ENCODE measurements at regions not wholly inside any gene's neighbourhood (a gene's known extent, or its start where the extent isn't known, plus 50 kb on each side); places are given as distances from the start of the nearest gene placed in this dataset.

GRCh38 chr6:23350752-23351453 lies 775.1 kb upstream of the NRSN1 start:
- Histone ChIP-seq H3K4me3 (ENCODE audit: low read depth, low read length) (no peak overlapping the region), H3K36me3 (no peaks in the 10 kb centered on the region; the same call in 1 of the 2 replicates), H3K9me3 (no peaks in the 10 kb centered on the region; the same call in 1 of the 2 replicates), H3K4me1 (peaks cover 35% of the 10 kb centered on the region), H3K27me3 (no peaks in the 10 kb centered on the region)
- DNase-seq = no peak
- no peak for TF ChIP-seq CTCF (IDR thresholded peaks at IDR 0.05; ENCODE audit: low read depth, low read length)

GRCh38 chr6:23354004-23354403 lies 772.0 kb upstream of the NRSN1 start:
- TF ChIP-seq CTCF (IDR thresholded peaks at IDR 0.05; ENCODE audit: low read depth, low read length) = no peak
- Histone ChIP-seq H3K4me3 (ENCODE audit: low read depth, low read length) (no peak overlapping the region), H3K9me3 (no peaks in the 10 kb centered on the region; the same call in 1 of the 2 replicates), H3K27me3 (no peaks in the 10 kb centered on the region), H3K36me3 (no peaks in the 10 kb centered on the region; the same call in 1 of the 2 replicates), H3K4me1 (peaks cover 21% of the 10 kb centered on the region)
- DNase-seq = no peak

- Histone ChIP-seq H3K9me3 (no peaks in the 10 kb centered on the region; the same call in 1 of the 2 replicates), H3K4me3 (ENCODE audit: low read depth, low read length) (no peak overlapping the region), H3K4me1 (peaks cover 8% of the 10 kb centered on the region), H3K27me3 (no peaks in the 10 kb centered on the region), H3K36me3 (no peaks in the 10 kb centered on the region; the same call in 1 of the 2 replicates)
- DNase-seq = no peak
- TF ChIP-seq CTCF (IDR thresholded peaks at IDR 0.05; ENCODE audit: low read depth, low read length) = no peak
Observed at GRCh38 chr6:23357185-23357766, 768.7 kb upstream of the NRSN1 start.

GRCh38 chr6:23365732-23366131 lies 760.3 kb upstream of the NRSN1 start:
- no peak overlapping the region for H3K4me3 ChIP-seq (ENCODE audit: low read depth, low read length)
- H3K9me3 ChIP-seq = no peaks in the 10 kb centered on the region
- H3K36me3 ChIP-seq = no peaks in the 10 kb centered on the region
- H3K4me1 ChIP-seq = no peaks in the 10 kb centered on the region
- DNase-seq = no peak
- no peaks in the 10 kb centered on the region for H3K27me3 ChIP-seq
- TF ChIP-seq CTCF (IDR thresholded peaks at IDR 0.05; ENCODE audit: low read depth, low read length) = no peak

GRCh38 chr6:23367311-23367710 lies 758.7 kb upstream of the NRSN1 start:
- no peak overlapping the region for H3K4me3 ChIP-seq (ENCODE audit: low read depth, low read length)
- H3K27me3 ChIP-seq = no peaks in the 10 kb centered on the region
- no peaks in the 10 kb centered on the region for H3K9me3 ChIP-seq
- peaks cover 6% of the 10 kb centered on the region; the same call in 1 of the 2 replicates for H3K4me1 ChIP-seq
- no peaks in the 10 kb centered on the region for H3K36me3 ChIP-seq
- DNase-seq = no peak
- no peak for TF ChIP-seq CTCF (IDR thresholded peaks at IDR 0.05; ENCODE audit: low read depth, low read length)

GRCh38 chr6:23368557-23368956 lies 757.5 kb upstream of the NRSN1 start:
- H3K4me1 ChIP-seq = peaks cover 6% of the 10 kb centered on the region; the same call in 1 of the 2 replicates
- no peaks in the 10 kb centered on the region for H3K36me3 ChIP-seq
- H3K9me3 ChIP-seq = no peaks in the 10 kb centered on the region
- no peak for TF ChIP-seq CTCF (IDR thresholded peaks at IDR 0.05; ENCODE audit: low read depth, low read length)
- H3K4me3 ChIP-seq (ENCODE audit: low read depth, low read length) = no peak overlapping the region
- no peak for DNase-seq
- no peaks in the 10 kb centered on the region for H3K27me3 ChIP-seq
